ENCODE measurements at regions not wholly inside any gene's neighbourhood (a gene's known extent, or its start where the extent isn't known, plus 50 kb on each side); places are given as distances from the start of the nearest gene placed in this dataset.

GRCh38 chr20:56805313-56805712, 176.2 kb downstream of the TFAP2C start:
- DNase-seq: no peak

GRCh38 chr20:56805966-56806365, 176.9 kb downstream of the TFAP2C start:
- no peak for DNase-seq

- no peak for DNase-seq
Observed at GRCh38 chr20:56806952-56807517, 177.9 kb downstream of the TFAP2C start.

- DNase-seq: no peak
Observed at GRCh38 chr20:56808117-56808725, 179.1 kb downstream of the TFAP2C start.

- no peak for DNase-seq
Observed at GRCh38 chr20:56808732-56809131, 179.6 kb downstream of the TFAP2C start.

GRCh38 chr20:56809668-56810067, 180.6 kb downstream of the TFAP2C start:
- DNase-seq: no peak

GRCh38 chr20:56810141-56810540, 181.0 kb downstream of the TFAP2C start:
- no peak for DNase-seq

- DNase-seq: no peak
Observed at GRCh38 chr20:56815796-56816195, 186.7 kb downstream of the TFAP2C start.

GRCh38 chr20:56816349-56816748, 187.2 kb downstream of the TFAP2C start:
- DNase-seq: no peak

- DNase-seq: no peak
Observed at GRCh38 chr20:56817780-56818675, 188.9 kb downstream of the TFAP2C start.

GRCh38 chr20:56820984-56821383, 191.9 kb downstream of the TFAP2C start:
- no peak for DNase-seq

- no peak for DNase-seq
Observed at GRCh38 chr20:56826306-56826704, 197.2 kb downstream of the TFAP2C start.

- no peak for DNase-seq
Observed at GRCh38 chr20:56826705-56827665, 197.9 kb downstream of the TFAP2C start.

- DNase-seq: no peak
Observed at GRCh38 chr20:56827763-56828162, 198.7 kb downstream of the TFAP2C start.

- no peak for DNase-seq
Observed at GRCh38 chr20:56828402-56828801, 199.3 kb downstream of the TFAP2C start.

- DNase-seq: no peak
Observed at GRCh38 chr20:56829788-56830385, 200.8 kb downstream of the TFAP2C start.

GRCh38 chr20:56831795-56832194, 202.7 kb downstream of the TFAP2C start:
- no peak for DNase-seq

GRCh38 chr20:56833427-56833826, 204.3 kb downstream of the TFAP2C start:
- DNase-seq: no peak

- DNase-seq: no peak
Observed at GRCh38 chr20:56835829-56836550, 206.9 kb downstream of the TFAP2C start.

- no peak for DNase-seq
Observed at GRCh38 chr20:56839222-56839621, 210.1 kb downstream of the TFAP2C start.

- no peak for DNase-seq
Observed at GRCh38 chr20:56839786-56840185, 210.7 kb downstream of the TFAP2C start.
